Stomach (tissue), 4 donors: ENCODE measurements at regions not wholly inside any gene's neighbourhood (a gene's known extent, or its start where the extent isn't known, plus 50 kb on each side); places are given as distances from the start of the nearest gene placed in this dataset.

Source experiments
- EP300 ChIP-seq: sonication (generic); formaldehyde crosslinking; IDR thresholded peaks from one replicate; pipeline ENCODE4 v1.6.1; 2017; ENCODE audit warnings: antibody characterized with exemption
- POLR2A ChIP-seq, 4 donors: fragments of 450-650 bp; IDR thresholded peaks; one replicate each; pipeline ENCODE4 v1.6.1; 2016; ENCODE audit warnings: antibody characterized with exemption in 4 of 4, control low read depth in 2 of 4, mild to moderate bottlenecking in 1 of 4, moderate library complexity in 1 of 4
- POLR2AphosphoS5 ChIP-seq, 3 donors: sonication (generic); formaldehyde crosslinking; IDR thresholded peaks; one replicate each; pipeline ENCODE4 v1.6.1; 2016; ENCODE audit warnings: antibody characterized with exemption in 3 of 3
- TF ChIP-seq, protein P1 (sequence below), 7 experiments: fragments of 450-650 bp in 4 of 7; fragments of 200-600 bp in 3 of 7; sonication (generic) in 3 of 7; IDR thresholded peaks; one replicate each; pipeline ENCODE4 v1.5.1; 2016 to 2019; ENCODE audit warnings: antibody characterized with exemption in 7 of 7, control low read depth in 2 of 7, mild to moderate bottlenecking in 1 of 7

DNA sequence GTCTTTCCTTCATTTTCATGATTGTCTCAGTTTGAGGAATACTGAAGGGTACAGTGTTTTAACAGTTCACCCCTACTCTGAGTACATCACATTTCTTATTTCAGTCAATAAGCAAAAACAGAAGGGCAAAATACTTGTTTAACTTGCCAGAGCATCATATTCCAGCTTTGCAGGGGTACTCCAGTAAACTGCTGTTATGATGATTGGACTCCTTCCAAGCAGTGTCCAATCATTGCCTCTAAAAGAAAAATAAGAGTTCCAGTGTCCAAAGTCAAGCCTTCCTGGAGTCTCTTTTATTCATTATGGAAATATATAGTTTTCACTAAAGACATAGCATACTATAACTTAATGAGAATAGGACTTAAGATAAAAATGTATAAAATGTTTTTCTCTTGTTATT lies 105.1 kb downstream of the FANCF start:
- TF ChIP-seq, protein P1, sequence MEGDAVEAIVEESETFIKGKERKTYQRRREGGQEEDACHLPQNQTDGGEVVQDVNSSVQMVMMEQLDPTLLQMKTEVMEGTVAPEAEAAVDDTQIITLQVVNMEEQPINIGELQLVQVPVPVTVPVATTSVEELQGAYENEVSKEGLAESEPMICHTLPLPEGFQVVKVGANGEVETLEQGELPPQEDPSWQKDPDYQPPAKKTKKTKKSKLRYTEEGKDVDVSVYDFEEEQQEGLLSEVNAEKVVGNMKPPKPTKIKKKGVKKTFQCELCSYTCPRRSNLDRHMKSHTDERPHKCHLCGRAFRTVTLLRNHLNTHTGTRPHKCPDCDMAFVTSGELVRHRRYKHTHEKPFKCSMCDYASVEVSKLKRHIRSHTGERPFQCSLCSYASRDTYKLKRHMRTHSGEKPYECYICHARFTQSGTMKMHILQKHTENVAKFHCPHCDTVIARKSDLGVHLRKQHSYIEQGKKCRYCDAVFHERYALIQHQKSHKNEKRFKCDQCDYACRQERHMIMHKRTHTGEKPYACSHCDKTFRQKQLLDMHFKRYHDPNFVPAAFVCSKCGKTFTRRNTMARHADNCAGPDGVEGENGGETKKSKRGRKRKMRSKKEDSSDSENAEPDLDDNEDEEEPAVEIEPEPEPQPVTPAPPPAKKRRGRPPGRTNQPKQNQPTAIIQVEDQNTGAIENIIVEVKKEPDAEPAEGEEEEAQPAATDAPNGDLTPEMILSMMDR (IDR thresholded peaks at IDR 0.05), result no peak
- no peak for TF ChIP-seq EP300
- TF ChIP-seq POLR2A (IDR thresholded peaks at IDR 0.05), result no peak
- TF ChIP-seq POLR2AphosphoS5 (IDR thresholded peaks at IDR 0.05), result no peak
